ENCODE measurements at regions not wholly inside any gene's neighbourhood (a gene's known extent, or its start where the extent isn't known, plus 50 kb on each side); places are given as distances from the start of the nearest gene placed in this dataset.

DNA sequence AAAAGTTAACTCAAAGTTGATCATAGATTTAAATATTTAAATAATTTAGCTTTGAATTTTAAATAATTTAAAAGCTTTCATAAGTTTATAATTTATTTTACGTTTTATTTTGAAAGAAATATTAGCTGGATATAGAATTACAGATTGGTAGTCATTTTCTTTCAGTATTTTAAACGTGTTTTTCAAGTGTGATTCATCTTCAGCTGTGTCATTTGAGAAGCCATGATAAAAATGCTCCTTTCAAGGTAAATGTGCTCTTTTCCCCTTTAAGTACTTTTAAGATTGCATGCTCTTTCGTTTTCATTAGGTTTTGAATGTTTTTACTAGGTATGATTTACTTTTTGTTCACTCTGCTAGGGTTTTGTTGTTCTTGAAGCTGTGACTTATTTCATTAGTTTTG is 116.8 kb upstream of the FIGN start:
- Histone ChIP-seq H4K5ac (ENCODE audit: low read depth, low read length) (no peak overlapping the region), H3K9me1 (ENCODE audit: insufficient read depth, low read length) (no peaks in the 10 kb centered on the region), H3K14ac (replicated peaks; ENCODE audit: low read depth, low read length) (no peak overlapping the region), H3K4me1 (ENCODE audit: control insufficient read depth, insufficient read depth, low read length) (no peaks in the 10 kb centered on the region), H2AK9ac (replicated peaks; ENCODE audit: low read depth, low read length, poor library complexity) (no peak overlapping the region), H3K27me3 (ENCODE audit: control insufficient read depth, insufficient read depth, low read length) (no peaks in the 10 kb centered on the region), H3K56ac (ENCODE audit: extremely low read depth, insufficient read depth, low read length) (no peak overlapping the region), H2AFZ (replicated peaks; ENCODE audit: low read length, poor library complexity) (no peak overlapping the region), H3K23ac (ENCODE audit: low read depth, low read length) (no peak overlapping the region), H3K4me3 (ENCODE audit: insufficient read depth, low read depth, low read length) (no peak overlapping the region), H2BK15ac (ENCODE audit: low read depth, low read length) (no peak overlapping the region), H3K18ac (ENCODE audit: low read depth, low read length) (no peak overlapping the region), H3K79me1 (ENCODE audit: low read depth in 1 of 2, low read length in 2 of 2) (no peaks in the 10 kb centered on the region), H4K20me1 (ENCODE audit: insufficient read depth, low read length) (no peaks in the 10 kb centered on the region), H3K9me3 (ENCODE audit: control insufficient read depth, insufficient read depth, low read length) (no peaks in the 10 kb centered on the region), H2BK5ac (ENCODE audit: low read depth, low read length, poor library complexity, severe bottlenecking) (no peak overlapping the region), H2BK20ac (ENCODE audit: low read depth, low read length) (no peak overlapping the region), H3K9ac (ENCODE audit: low read depth, low read length) (no peak overlapping the region), H3K27ac (ENCODE audit: insufficient read depth, low read length) (no peak overlapping the region), H2AK5ac (ENCODE audit: low read depth, low read length) (no peak overlapping the region), H3K4me2 (ENCODE audit: low read depth, low read length) (no peak overlapping the region), H4K8ac (ENCODE audit: low read depth in 2 of 2, low read length in 2 of 2) (no peak overlapping the region), H3K4ac (ENCODE audit: low read depth, low read length) (no peak overlapping the region), H3K36me3 (ENCODE audit: control insufficient read depth, insufficient read depth, low read length) (no peaks in the 10 kb centered on the region), H2BK120ac (ENCODE audit: low read depth, low read length) (no peak overlapping the region), H4K91ac (ENCODE audit: insufficient read depth, low read depth, low read length) (no peak overlapping the region)
- ChIA-PET POLR2A (ENCODE audit: unreplicated experiment) (no interaction called here), CTCF (interaction anchor here (0.7 kb wide), 1 partner anchor 234 kb away, joined by 3 read pairs; no protein-coding TSS in a partner anchor)
- ATAC-seq (ENCODE audit: low read depth) (no peak), DNase-seq (no peak)
- TF ChIP-seq SMC3 (IDR thresholded peaks at IDR 0.05; ENCODE audit: low read depth, low read length) (no peak), MAFK (IDR thresholded peaks at IDR 0.05; ENCODE audit: low read depth, low read length) (no peak), RCOR1 (IDR thresholded peaks at IDR 0.05; ENCODE audit: insufficient replicate concordance, low read length) (no peak), RAD21 (IDR thresholded peaks at IDR 0.05; ENCODE audit: low read length) (no peak), CEBPB (IDR thresholded peaks at IDR 0.05; ENCODE audit: low read depth, low read length) (no peak), MXI1 (IDR thresholded peaks at IDR 0.05; ENCODE audit: borderline replicate concordance, low read depth, low read length) (no peak), POLR2A (IDR thresholded peaks at IDR 0.05; ENCODE audit: low read depth, low read length) (no peak), MAZ (IDR thresholded peaks at IDR 0.05; ENCODE audit: borderline replicate concordance, low read depth, low read length) (no peak), FOS (IDR thresholded peaks at IDR 0.05; ENCODE audit: low read depth, low read length) (no peak), BHLHE40 (IDR thresholded peaks at IDR 0.05; ENCODE audit: low read depth, low read length) (no peak), RFX5 (IDR thresholded peaks at IDR 0.05; ENCODE audit: low read depth, low read length) (no peak), CHD1 (IDR thresholded peaks at IDR 0.05; ENCODE audit: low read depth, low read length) (no peak), NFE2L2 (IDR thresholded peaks at IDR 0.05; ENCODE audit: low read depth, low read length) (no peak)
- TF ChIP-seq, protein P1, sequence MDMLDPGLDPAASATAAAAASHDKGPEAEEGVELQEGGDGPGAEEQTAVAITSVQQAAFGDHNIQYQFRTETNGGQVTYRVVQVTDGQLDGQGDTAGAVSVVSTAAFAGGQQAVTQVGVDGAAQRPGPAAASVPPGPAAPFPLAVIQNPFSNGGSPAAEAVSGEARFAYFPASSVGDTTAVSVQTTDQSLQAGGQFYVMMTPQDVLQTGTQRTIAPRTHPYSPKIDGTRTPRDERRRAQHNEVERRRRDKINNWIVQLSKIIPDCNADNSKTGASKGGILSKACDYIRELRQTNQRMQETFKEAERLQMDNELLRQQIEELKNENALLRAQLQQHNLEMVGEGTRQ (IDR thresholded peaks at IDR 0.05; ENCODE audit: low read depth, low read length), result no peak
- TF ChIP-seq, protein P2, sequence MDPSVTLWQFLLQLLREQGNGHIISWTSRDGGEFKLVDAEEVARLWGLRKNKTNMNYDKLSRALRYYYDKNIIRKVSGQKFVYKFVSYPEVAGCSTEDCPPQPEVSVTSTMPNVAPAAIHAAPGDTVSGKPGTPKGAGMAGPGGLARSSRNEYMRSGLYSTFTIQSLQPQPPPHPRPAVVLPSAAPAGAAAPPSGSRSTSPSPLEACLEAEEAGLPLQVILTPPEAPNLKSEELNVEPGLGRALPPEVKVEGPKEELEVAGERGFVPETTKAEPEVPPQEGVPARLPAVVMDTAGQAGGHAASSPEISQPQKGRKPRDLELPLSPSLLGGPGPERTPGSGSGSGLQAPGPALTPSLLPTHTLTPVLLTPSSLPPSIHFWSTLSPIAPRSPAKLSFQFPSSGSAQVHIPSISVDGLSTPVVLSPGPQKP (IDR thresholded peaks at IDR 0.05; ENCODE audit: borderline replicate concordance, low read depth, low read length), result no peak
- TF ChIP-seq, protein P3, sequence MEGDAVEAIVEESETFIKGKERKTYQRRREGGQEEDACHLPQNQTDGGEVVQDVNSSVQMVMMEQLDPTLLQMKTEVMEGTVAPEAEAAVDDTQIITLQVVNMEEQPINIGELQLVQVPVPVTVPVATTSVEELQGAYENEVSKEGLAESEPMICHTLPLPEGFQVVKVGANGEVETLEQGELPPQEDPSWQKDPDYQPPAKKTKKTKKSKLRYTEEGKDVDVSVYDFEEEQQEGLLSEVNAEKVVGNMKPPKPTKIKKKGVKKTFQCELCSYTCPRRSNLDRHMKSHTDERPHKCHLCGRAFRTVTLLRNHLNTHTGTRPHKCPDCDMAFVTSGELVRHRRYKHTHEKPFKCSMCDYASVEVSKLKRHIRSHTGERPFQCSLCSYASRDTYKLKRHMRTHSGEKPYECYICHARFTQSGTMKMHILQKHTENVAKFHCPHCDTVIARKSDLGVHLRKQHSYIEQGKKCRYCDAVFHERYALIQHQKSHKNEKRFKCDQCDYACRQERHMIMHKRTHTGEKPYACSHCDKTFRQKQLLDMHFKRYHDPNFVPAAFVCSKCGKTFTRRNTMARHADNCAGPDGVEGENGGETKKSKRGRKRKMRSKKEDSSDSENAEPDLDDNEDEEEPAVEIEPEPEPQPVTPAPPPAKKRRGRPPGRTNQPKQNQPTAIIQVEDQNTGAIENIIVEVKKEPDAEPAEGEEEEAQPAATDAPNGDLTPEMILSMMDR (conservative IDR thresholded peaks at IDR 0.05; ENCODE audit: low read depth, low read length), result no peak
- dilution Hi-C loops (cut with HindIII; ENCODE audit: low sequenced_read_pairs, unreplicated experiment) (no loop called here), intact Hi-C loops (cut with micrococcal nuclease) (no loop called here), in situ Hi-C loops (cut with MboI; ENCODE audit: low sequenced_read_pairs) (no loop called here)
- no TSS peak for BruUV-seq (replicated peaks)
- WGBS, 2 experiments (ENCODE audit: extremely low coverage in 2 of 2, insufficient read length in 1 of 2), result no CpG with 5 or more reads among the region's 3 CpGs

Measured in IMR-90 (cell line).